AG04449 (cell line): ENCODE measurements at regions not wholly inside any gene's neighbourhood (a gene's known extent, or its start where the extent isn't known, plus 50 kb on each side); places are given as distances from the start of the nearest gene placed in this dataset.

Source experiments
- CTCF ChIA-PET: fragments of 350-600 bp; formaldehyde crosslinking; extraction: SDS; loops from one replicate; lab custom pipeline; 2021; ENCODE audit warnings: antibody characterized with exemption; lab: Yijun Ruan, JAX
- POLR2A ChIA-PET: fragments of 400-600, 350-600 bp; formaldehyde crosslinking; extraction: SDS; loops from one replicate; lab custom pipeline; 2020; ENCODE audit warnings: antibody characterized with exemption, inconsistent platforms; lab: Yijun Ruan, JAX
- DNase-seq: peaks from one replicate; pipeline ENCODE4 v3.0.0-alpha.2; 2010; ENCODE audit warnings: low read depth, low spot score
- H3K4me3 ChIP-seq: 2 replicates; pipeline ENCODE4 v1.5.1; 2011; ENCODE audit warnings: low read depth, mild to moderate bottlenecking, control low read depth, low read length
- TF ChIP-seq, protein P1 (sequence below): IDR thresholded peaks from one replicate; pipeline ENCODE4 v1.5.1; 2011; ENCODE audit warnings: mild to moderate bottlenecking, moderate library complexity, low read length, control low read depth, inconsistent platforms; ENCODE audit not compliant: insufficient read depth; ENCODE audit errors: missing control alignments

DNA sequence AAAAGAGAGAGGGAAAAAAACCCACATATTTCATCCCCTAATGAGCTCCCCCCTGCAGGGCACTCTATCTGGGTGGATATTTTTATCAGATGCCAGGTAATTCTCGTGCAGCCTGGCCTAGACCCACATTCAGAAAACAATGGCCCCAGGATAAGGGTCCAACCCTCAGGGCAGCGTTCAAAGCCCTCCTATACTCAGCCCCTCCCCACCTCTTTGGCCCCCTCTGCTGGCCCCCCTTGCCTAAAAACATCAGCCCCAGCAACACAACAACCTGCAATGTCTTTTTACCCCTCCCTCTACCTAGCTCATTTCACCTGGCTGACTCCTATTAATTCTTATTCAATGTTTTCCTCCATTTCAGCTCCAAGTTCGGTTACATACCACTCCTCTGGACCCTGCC, 145.4 kb upstream of the MED14 start:
- TF ChIP-seq, protein P1, sequence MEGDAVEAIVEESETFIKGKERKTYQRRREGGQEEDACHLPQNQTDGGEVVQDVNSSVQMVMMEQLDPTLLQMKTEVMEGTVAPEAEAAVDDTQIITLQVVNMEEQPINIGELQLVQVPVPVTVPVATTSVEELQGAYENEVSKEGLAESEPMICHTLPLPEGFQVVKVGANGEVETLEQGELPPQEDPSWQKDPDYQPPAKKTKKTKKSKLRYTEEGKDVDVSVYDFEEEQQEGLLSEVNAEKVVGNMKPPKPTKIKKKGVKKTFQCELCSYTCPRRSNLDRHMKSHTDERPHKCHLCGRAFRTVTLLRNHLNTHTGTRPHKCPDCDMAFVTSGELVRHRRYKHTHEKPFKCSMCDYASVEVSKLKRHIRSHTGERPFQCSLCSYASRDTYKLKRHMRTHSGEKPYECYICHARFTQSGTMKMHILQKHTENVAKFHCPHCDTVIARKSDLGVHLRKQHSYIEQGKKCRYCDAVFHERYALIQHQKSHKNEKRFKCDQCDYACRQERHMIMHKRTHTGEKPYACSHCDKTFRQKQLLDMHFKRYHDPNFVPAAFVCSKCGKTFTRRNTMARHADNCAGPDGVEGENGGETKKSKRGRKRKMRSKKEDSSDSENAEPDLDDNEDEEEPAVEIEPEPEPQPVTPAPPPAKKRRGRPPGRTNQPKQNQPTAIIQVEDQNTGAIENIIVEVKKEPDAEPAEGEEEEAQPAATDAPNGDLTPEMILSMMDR = no peak
- no peak overlapping the region for H3K4me3 ChIP-seq
- ChIA-PET CTCF (interaction anchor here (4.8 kb wide), 1 partner anchor 235 kb away, joined by 39 read pairs; no protein-coding TSS in a partner anchor), POLR2A (no interaction called here)
- DNase-seq = no peak

DNA sequence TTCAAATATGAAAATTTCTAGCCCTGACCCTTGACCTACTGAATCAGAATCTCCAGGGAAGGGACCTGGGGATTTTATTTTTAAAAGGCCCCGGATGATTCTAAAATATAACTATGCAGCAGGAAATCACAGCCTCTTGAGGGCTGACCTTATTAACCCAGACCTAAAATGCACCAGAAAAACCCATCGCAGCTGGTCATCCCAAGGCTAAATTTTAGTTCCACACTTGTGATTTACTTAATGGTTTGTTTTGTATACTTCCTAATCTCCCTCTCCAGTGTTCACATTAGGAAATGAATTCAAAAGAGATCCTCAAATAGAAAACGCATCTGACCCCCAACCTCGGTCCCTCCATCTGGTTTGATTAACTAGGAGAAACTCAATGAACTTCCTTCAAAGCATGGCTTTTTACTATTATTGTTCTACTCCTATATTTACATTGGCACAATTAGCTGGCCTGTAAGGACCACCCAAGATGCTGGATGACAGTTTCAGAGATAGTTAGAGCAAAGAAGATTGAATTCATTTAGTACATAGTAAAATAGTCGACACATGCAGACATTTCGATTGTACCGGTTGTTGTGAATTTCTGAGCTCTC, 147.8 kb upstream of the MED14 start:
- TF ChIP-seq, protein P1 = no peak
- no peak overlapping the region for H3K4me3 ChIP-seq
- no peak for DNase-seq
- ChIA-PET CTCF (no interaction called here), POLR2A (no interaction called here)

DNA sequence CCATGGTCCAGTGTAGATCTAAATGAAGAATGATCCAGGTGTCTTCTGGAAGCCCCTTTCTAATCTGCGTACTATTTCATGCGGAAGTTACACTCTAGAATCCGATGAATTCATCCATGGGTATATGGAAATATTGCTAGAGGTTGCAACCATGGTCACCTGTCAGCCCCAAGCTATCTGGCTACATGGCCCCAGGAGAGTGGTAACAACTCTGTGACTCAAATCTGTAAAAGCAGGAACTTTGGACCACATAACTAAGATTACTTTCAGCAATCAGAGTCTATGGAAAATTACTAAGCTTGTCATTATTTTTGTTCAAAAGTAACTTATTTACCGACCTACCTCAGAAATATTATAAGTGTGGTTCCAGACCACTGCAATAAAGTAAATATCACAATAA, 150.6 kb upstream of the MED14 start:
- no peak overlapping the region for H3K4me3 ChIP-seq
- TF ChIP-seq, protein P1 = no peak
- no peak for DNase-seq
- POLR2A ChIA-PET = no interaction called here
- CTCF ChIA-PET = interaction anchor here (0.7 kb wide), 1 partner anchor 8 kb away, joined by 3 read pairs; no protein-coding TSS in a partner anchor

DNA sequence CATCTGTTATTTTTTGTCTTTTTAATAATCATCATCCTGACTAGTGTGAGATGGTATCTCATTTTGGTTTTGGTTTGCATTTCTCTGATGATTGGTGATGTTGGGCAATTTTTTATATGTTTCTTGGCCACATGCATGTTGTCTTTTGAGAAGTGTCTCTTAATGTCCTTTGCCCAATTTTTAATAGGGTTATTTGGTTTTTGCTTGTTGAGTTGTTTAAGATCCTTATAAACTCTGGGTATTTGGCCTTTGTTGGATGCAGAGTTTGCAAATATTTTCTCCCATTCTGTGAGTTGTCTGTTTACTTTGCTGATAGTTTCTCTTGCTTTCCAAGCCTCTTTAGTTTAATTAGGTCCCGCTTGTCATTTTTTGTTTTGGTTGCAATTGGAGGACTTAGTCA, 152.1 kb upstream of the MED14 start:
- TF ChIP-seq, protein P1 = no peak
- H3K4me3 ChIP-seq = no peak overlapping the region
- ChIA-PET CTCF (interaction anchor here (1.0 kb wide), 1 partner anchor 9 kb away, joined by 3 read pairs; no protein-coding TSS in a partner anchor), POLR2A (no interaction called here)
- DNase-seq = no peak

DNA sequence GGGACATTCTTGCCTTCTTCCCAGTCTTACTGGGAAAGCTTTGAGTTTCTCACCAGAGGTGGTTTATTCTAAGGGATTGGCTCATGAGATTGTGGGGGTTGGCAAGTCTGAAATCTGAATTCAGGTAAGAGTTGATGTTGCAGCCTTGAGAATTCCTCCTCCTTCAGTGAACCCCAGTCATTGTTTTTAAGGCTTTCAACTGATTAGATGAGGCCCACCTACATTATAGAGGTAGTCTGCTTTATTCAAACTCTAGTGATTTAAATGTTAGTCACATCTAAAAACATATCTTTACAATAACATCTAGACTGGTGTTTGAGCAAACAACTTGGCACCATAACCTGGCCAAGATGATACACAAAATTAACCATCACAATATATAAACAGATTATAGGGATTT, 156.5 kb upstream of the MED14 start:
- POLR2A ChIA-PET = no interaction called here
- no peak overlapping the region for H3K4me3 ChIP-seq
- no peak for DNase-seq
- TF ChIP-seq, protein P1 = no peak
- CTCF ChIA-PET = interaction anchor here (1.0 kb wide), 1 partner anchor 13 kb away, joined by 4 read pairs; no protein-coding TSS in a partner anchor

DNA sequence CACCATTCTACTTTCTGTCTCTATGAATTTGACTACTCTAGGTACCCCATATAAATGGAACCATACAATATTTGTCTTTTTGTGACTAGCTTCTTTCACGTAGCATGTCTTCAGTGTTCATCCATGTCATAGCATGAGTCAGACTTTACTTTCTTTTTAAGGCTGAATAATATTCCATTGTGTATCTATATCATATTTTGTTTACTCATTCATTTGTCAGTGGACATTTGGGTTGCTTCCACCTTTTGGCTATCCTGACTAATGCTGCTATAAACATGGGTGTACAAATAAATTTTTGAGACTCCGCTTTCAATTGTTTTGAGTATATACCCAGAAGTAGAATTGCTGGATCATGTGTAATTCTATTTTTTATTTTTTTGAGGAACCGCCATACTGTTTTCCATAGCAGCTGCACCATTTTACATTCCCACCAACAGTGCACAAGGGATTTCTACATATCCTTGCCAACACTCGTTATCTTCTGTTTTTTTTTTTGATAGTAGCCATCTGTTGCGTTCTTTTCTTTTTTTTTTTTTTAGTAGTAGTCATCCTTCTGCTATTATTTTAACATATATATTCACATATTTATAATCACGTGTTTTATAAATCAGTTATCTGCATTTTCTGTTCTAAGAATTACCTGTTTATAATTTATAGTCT, 158.0 kb upstream of the MED14 start:
- TF ChIP-seq, protein P1 = no peak
- H3K4me3 ChIP-seq = no peak overlapping the region
- POLR2A ChIA-PET = no interaction called here
- CTCF ChIA-PET = no interaction called here
- DNase-seq = no peak
